GM13977 (cell line): ENCODE measurements at regions not wholly inside any gene's neighbourhood (a gene's known extent, or its start where the extent isn't known, plus 50 kb on each side); places are given as distances from the start of the nearest gene placed in this dataset.

Source experiments
- DNase-seq: peaks from one replicate; pipeline ENCODE4 v3.0.0; 2012; ENCODE audit warnings: low spot score
- in situ Hi-C: fragments of 300-500 bp; cut with MboI; formaldehyde crosslinking; loops from one replicate; pipeline ENCODE4 v1.12.0; 2022; ENCODE audit warnings: low sequenced_read_pairs, low pct_unique_long_range_greater_than_20kb, mixed read lengths, inconsistent platforms; ENCODE audit not compliant: unreplicated experiment
- TF ChIP-seq, protein P1 (sequence below): IDR thresholded peaks from 2 replicates; pipeline ENCODE4 v1.5.1; 2012; ENCODE audit warnings: mild to moderate bottlenecking, control low read depth; ENCODE audit not compliant: insufficient read depth; ENCODE audit errors: extremely low read depth, missing control alignments

DNA sequence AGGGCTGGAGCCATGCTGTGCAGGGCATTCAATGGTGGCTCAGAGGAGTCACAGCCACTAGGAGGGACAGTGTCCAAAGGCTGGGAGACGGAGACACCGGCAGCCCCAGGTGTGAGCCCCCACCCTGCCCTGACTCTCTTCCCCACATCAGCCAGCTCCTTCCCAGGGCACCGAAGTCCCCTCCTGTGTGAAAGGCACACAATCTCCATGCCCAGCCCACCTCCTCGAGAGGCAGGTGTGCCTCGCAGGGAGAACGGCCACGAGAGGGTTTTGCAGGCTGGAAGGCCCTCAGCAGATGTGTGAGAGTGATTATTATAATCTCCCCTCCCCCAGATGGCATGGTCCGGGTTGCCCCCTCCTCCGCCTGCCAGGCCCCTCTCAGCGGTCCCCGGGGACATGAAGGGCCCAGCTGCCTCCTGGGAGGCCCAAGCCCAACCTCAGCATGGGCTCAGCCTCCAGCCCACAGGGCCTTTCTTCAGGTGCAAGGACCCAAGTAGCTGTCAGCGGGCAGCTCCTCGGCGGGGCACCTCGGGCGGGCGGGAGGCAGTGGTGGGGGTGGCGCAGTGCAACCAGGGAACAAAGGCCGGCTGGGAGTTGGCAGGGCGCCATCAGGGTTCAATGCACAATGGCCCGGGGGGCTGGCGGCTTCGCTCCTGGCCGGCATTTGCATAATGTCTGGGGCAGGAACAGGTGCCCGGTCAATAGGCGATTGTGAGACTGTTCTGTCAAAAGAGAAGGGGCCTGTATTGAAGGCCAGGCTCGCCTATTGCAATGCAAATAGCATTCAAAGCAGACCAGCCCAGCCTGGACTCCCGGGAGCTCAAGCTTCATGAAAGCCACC is 155.3 kb upstream of the ZMIZ1 start:
- in situ Hi-C loops: no loop called here
- TF ChIP-seq, protein P1, sequence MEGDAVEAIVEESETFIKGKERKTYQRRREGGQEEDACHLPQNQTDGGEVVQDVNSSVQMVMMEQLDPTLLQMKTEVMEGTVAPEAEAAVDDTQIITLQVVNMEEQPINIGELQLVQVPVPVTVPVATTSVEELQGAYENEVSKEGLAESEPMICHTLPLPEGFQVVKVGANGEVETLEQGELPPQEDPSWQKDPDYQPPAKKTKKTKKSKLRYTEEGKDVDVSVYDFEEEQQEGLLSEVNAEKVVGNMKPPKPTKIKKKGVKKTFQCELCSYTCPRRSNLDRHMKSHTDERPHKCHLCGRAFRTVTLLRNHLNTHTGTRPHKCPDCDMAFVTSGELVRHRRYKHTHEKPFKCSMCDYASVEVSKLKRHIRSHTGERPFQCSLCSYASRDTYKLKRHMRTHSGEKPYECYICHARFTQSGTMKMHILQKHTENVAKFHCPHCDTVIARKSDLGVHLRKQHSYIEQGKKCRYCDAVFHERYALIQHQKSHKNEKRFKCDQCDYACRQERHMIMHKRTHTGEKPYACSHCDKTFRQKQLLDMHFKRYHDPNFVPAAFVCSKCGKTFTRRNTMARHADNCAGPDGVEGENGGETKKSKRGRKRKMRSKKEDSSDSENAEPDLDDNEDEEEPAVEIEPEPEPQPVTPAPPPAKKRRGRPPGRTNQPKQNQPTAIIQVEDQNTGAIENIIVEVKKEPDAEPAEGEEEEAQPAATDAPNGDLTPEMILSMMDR: no peak
- DNase-seq: no peak

DNA sequence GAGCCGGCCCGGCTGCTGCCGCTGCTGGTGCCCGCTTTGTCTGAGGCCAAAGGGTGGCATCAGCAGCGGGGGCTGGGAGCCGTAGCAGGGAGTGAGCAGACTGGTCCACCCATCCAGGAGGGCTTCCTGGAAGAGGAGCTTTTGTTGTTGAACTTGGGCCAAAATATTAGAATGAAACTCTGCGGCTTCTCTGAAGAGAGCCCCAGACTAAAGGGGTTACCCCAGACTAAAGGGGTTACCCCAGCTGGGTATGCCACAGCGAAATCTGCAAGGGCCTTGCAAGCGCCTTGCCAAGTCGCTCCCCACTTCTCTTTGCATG is 154.7 kb upstream of the ZMIZ1 start:
- DNase-seq: no peak
- TF ChIP-seq, protein P1: no peak
- in situ Hi-C loops: no loop called here

DNA sequence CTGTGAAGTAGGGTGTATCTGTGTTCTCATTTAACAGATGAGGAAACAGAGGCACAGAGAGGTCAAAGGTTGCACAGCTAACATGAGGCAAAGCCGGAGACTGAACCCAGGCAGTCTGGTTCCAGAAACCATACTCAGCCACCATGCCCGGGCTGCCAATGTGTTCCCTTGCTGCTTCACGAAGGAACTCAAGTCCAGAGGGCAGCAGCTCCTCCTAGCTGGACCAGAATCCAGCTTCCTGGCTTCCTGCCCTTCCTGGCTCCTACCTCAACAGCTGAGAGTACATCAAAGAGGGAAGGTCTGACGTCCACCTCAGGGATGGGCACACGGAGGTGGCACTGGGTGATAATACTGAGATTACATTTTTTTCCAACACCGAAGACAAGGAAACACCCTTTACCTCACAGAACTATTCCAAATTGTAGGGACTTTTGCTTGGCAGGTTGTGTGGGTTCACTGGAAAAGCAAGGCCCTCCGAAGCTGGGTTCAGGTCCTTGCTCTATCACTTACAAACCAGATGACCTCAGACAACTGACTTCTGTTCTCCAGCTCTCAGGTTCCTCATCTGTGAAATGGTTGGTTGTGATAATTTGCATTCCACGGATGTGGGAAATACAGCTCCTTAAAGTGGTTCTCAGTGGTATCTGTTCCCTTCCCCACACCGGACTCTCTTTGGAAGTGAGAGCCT is 154.1 kb upstream of the ZMIZ1 start:
- in situ Hi-C loops: no loop called here
- peak; percentile 50 for DNase-seq
- TF ChIP-seq, protein P1: no peak

DNA sequence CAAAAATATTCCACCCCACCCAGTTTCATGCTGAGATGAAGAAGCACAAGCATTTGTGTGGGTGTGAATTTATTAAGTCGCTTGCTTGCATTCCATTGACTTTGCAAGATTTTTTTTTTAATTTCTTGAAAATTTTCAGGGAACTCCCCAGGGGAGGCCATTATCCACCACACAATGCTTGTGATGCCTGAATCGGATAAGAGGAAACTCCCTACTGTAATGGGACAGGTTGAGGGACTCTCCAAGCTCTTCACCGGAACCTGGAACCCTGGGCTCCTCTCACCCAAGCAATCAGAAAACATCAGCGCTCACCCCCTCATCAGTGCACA is 153.6 kb upstream of the ZMIZ1 start:
- no peak for DNase-seq
- TF ChIP-seq, protein P1: no peak
- in situ Hi-C loops: no loop called here

DNA sequence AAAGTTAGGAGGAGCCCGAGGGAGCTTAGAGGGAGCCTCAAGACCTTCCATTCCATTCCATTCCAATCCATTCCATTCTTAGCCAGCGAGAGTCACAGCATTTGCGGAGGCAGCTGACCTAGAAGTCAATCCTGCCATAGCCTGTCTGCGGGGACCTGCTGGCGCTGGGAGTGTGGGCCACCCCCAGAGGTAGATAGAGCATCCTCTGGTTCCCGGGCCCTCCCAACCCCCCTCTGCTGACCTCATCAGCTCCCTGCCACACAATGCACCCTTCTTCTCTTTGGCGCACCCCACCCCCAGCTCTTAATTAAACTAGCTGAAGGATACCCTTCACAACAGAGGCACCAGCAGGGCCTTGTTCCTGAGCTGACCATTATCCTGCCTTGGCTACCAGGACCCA is 152.5 kb upstream of the ZMIZ1 start:
- TF ChIP-seq, protein P1: no peak
- in situ Hi-C loops: no loop called here
- no peak for DNase-seq

DNA sequence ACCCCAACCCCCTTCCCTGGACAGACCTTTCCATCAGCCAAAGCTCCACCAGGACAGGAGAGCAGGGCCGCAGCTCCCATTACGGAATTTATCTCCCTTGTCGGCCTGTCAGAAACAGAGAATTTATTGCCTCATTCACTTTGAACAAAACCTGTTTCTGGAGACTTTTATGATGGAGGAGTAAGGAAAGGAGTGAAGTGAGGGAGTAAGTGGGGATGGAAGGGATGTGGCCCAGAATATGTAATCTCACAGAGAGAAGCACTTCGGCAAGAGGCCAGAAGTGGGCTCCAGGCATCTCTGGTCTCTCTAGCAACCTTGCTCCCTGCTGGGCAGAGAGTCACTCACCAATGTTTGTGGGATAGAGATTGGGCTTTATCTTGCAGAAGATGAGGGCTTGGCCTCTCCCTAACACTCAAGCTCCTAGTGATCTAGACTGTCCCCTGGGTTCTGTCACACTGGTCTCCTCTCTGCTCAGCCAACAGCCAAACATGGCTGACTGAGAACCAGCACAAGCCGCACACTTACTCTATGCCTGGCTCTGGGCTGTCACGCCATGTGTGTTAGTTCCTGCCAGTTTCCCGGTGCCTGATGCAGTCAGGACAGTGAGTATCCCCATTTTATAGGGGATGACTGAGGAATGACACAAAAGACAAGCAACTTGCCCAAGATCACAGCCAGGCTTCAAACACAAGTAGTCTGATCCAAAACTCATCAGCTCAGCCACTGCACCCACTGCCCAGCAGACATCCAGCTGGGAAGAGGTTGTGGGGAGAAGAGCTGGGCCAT is 149.4 kb upstream of the ZMIZ1 start:
- in situ Hi-C loops: no loop called here
- DNase-seq: no peak
- TF ChIP-seq, protein P1: no peak
